ENCODE measurements at regions not wholly inside any gene's neighbourhood (a gene's known extent, or its start where the extent isn't known, plus 50 kb on each side); places are given as distances from the start of the nearest gene placed in this dataset.

DNA sequence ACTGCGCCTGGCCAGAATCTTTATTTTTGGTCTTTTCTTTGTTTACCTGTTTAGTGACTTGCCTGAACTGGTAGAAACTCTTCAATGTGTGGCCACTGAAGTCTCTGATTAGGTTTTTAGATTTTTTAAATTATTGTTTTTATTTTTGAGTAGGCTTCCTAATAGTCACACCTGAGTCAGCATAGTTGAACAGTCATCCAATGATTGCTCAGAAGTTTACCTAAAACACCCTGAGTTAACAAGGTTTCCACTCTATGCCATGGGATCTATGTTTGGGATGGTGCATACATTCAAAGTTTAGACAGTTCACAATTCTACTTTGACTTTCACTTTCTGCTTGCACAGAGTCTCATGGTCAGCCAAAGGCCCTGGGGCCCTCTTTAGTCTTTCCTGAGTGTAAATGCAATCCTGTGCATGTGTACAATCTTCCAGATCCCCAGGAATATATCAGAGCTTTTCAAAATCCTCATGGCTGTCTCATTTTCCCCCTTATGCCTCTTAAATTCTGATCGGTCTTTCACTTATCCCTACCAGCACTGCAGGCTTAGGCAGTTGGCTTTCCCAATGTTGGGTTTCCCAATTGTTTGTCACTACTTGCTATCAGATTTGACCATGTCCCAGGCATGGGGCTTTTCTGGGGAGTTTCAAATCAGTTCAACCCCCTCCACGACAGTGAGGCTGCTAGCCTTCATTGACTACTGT is 114.4 kb upstream of the RAB3GAP2 start:
- no peak for TF ChIP-seq EZH2phosphoT487 (IDR thresholded peaks at IDR 0.05; ENCODE audit: borderline replicate concordance, low read depth, low read length)
- TF ChIP-seq, protein P1, sequence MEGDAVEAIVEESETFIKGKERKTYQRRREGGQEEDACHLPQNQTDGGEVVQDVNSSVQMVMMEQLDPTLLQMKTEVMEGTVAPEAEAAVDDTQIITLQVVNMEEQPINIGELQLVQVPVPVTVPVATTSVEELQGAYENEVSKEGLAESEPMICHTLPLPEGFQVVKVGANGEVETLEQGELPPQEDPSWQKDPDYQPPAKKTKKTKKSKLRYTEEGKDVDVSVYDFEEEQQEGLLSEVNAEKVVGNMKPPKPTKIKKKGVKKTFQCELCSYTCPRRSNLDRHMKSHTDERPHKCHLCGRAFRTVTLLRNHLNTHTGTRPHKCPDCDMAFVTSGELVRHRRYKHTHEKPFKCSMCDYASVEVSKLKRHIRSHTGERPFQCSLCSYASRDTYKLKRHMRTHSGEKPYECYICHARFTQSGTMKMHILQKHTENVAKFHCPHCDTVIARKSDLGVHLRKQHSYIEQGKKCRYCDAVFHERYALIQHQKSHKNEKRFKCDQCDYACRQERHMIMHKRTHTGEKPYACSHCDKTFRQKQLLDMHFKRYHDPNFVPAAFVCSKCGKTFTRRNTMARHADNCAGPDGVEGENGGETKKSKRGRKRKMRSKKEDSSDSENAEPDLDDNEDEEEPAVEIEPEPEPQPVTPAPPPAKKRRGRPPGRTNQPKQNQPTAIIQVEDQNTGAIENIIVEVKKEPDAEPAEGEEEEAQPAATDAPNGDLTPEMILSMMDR (conservative IDR thresholded peaks at IDR 0.05; ENCODE audit: low read length): no peak

Measured in OCI-LY7 (cell line).